K562 (cell line): ENCODE measurements at regions not wholly inside any gene's neighbourhood (a gene's known extent, or its start where the extent isn't known, plus 50 kb on each side); places are given as distances from the start of the nearest gene placed in this dataset.

Source experiments
- ARID3B ChIP-seq: fragments of 250-450 bp; sonication (Bioruptor Pico); IDR thresholded peaks from 2 replicates; pipeline ENCODE4 v1.4.0; 2020; ENCODE audit warnings: borderline replicate concordance
- BCL6 ChIP-seq: fragments of 250-450 bp; sonication (Bioruptor Pico); IDR thresholded peaks from 2 replicates; pipeline ENCODE4 v1.4.0; 2020
- BRD9 ChIP-seq: fragments of 450-650 bp; IDR thresholded peaks from 2 replicates; pipeline ENCODE4 v1.6.1; 2018; ENCODE audit warnings: low read depth; ENCODE audit not compliant: partially characterized antibody
- CLOCK ChIP-seq: fragments of 250-450 bp; sonication (Bioruptor Pico); IDR thresholded peaks from 2 replicates; pipeline ENCODE4 v1.4.0; 2020; ENCODE audit warnings: mild to moderate bottlenecking, moderate library complexity, borderline replicate concordance
- FOXK1 ChIP-seq: sonication (generic); formaldehyde crosslinking; IDR thresholded peaks from 2 replicates; pipeline ENCODE4 v1.8.0; 2022; ENCODE audit warnings: missing genetic modification reagents, mild to moderate bottlenecking, borderline replicate concordance
- HMGXB4 ChIP-seq: sonication (generic); formaldehyde crosslinking; IDR thresholded peaks from 2 replicates; pipeline ENCODE4 v1.8.1; 2023; ENCODE audit warnings: mild to moderate bottlenecking, missing genetic modification reagents
- JUNB ChIP-seq: fragments of 450-650 bp; formaldehyde crosslinking; conservative IDR thresholded peaks from 2 replicates; pipeline ENCODE4 v1.4.0; 2020; ENCODE audit warnings: mild to moderate bottlenecking
- LEF1 ChIP-seq: fragments of 450-650 bp; IDR thresholded peaks from 2 replicates; pipeline ENCODE4 v1.6.1; 2016; ENCODE audit warnings: mild to moderate bottlenecking
- MNT ChIP-seq, 2 experiments: fragments of 450-650 bp; conservative IDR thresholded peaks; 2 replicates each; pipeline ENCODE4 v1.6.1; 2017; ENCODE audit warnings: mild to moderate bottlenecking in 2 of 2, moderate library complexity in 2 of 2
- POLR3G ChIP-seq: IDR thresholded peaks from 2 replicates; pipeline ENCODE4 v1.6.1; 2011; ENCODE audit not compliant: insufficient read length, insufficient replicate concordance; ENCODE audit errors: extremely low read depth
- RNF219 ChIP-seq: fragments of 250-450 bp; sonication (Bioruptor Pico); IDR thresholded peaks from 2 replicates; pipeline ENCODE4 v1.5.0; 2022; ENCODE audit warnings: mild to moderate bottlenecking
- WHSC1 ChIP-seq: IDR thresholded peaks from one replicate; pipeline ENCODE4 v1.6.1; 2012; ENCODE audit warnings: low read length, control low read depth, inconsistent platforms
- ZNF740 ChIP-seq, 3 experiments: fragments of 200-800 bp in 1 of 3; sonication (Bioruptor generic) in 1 of 3; sonication (generic) in 1 of 3; formaldehyde crosslinking in 1 of 3; IDR thresholded peaks; 2 replicates each; pipeline versions ENCODE4 v1.6.1 to v1.8.0; 2016 to 2022; ENCODE audit warnings: mild to moderate bottlenecking in 2 of 3, missing compliant biosample characterization in 2 of 3, missing genetic modification characterization in 2 of 3, missing genetic modification reagents in 1 of 3

- TF ChIP-seq FOXK1 = no peak
- TF ChIP-seq BCL6 (CRISPR knock-in tag) = no peak
- TF ChIP-seq ZNF740 (CRISPR knock-in tag; IDR thresholded peaks at IDR 0.05) = no peak
- peak in 1 of 2 experiments; percentile 45; a peak in 1 of 4 replicates for TF ChIP-seq ZNF740 (tag; IDR thresholded peaks at IDR 0.05)
- no peak for TF ChIP-seq HMGXB4 (CRISPR knock-in tag)
- TF ChIP-seq POLR3G = no peak
- TF ChIP-seq JUNB (CRISPR knock-in tag) = no peak
- peak; percentile 43 to 48 for TF ChIP-seq MNT (conservative IDR thresholded peaks at IDR 0.05)
- TF ChIP-seq RNF219 = no peak
- TF ChIP-seq LEF1 = peak; percentile 97
- no peak for TF ChIP-seq ARID3B (CRISPR knock-in tag)
- TF ChIP-seq BRD9 = peak; percentile 43
- TF ChIP-seq WHSC1 = no peak
- no peak for TF ChIP-seq CLOCK
Observed at GRCh38 chr18:2302628-2303516, 268.4 kb downstream of the METTL4 start (continued).
